GM21825 (cell line): ENCODE measurements at regions not wholly inside any gene's neighbourhood (a gene's known extent, or its start where the extent isn't known, plus 50 kb on each side); places are given as distances from the start of the nearest gene placed in this dataset.

ENCODE experiments used
- ATAC-seq: cut with Tn5 transposase; IDR thresholded peaks from one replicate; pipeline ENCODE4 v1.9.1; 2021; ENCODE audit warnings: mild to moderate bottlenecking, moderate library complexity; ENCODE audit not compliant: unreplicated experiment

DNA sequence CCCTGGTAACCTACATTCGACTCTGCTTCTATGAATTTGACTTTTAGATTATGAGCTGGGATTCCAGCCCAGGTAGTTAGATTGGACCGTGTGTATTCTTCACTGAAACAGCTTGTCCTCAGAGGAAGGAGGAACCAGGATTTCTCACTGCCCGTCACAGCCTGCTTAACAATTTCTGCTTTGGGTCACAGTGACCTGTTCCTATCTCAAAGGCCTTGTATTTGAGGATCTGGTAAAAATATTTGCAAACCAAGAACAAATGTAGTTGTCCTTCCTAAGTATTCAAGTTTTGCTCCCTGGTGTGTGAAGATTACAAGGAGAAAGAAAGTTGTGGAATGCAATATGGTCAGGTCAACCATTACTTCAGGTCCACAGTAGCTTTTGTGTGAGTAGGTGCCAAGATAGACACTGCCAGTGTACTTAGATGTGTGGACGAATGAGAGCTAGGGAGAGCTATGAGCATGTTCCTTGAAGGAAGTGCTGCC, 55.1 kb downstream of the KIF4B start:
- ATAC-seq: no peak

DNA sequence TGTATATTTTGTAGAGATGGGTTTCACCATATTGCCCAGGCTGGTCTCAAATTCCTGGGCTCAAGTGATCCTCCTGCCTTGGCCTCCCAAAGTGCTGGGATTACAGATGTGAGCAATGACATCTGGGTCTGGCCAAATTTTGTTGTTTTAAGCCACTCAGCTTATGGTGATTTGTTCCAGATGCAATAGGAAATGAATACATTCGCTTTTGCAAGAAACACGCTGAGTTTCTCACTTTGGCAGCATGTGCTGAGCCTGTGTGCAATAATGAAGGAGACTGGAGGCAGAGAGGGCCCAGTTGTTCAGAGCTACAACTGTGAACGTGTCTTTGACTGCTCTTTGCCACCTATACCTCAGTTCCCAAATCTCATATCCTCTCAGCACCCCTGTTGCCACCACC, 56.4 kb downstream of the KIF4B start:
- ATAC-seq: no peak

DNA sequence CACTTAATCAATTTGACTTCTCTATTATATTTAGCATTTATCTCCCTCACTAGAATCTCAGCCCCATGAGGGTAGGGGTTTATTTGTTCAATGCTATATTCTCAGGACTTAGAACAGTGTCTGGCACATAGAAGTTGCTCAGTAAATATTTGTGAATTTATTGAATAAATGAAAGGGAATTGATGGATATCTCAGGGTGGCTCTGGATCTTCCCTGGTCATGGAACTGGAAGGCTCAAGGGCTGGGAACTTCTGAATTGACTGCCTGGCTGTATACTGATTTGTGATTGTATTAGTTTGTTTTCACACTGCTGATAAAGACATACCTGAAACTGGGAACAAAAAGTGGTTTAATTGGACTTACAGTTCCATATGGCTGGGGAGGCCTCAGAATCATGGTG, 57.2 kb downstream of the KIF4B start:
- no peak for ATAC-seq

DNA sequence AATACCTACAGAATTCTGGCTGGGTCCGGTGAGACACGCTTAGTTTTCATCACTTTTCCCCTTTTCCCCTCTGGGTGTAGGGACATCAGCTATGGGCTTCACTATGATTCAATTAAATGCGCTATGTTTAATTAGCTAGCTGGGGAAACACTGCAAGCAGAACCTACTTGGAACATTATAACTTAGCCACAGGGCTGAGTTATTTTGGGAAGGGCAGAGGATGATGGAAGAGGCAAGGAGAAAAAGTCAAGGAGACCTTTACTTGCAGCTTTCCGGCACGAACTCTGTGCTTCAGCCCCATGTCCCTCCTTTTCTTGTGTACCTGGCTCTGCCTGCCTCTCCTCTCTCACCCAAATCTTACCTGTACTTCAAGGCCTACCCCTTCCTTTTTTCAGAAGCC, 62.8 kb downstream of the KIF4B start:
- ATAC-seq: no peak

DNA sequence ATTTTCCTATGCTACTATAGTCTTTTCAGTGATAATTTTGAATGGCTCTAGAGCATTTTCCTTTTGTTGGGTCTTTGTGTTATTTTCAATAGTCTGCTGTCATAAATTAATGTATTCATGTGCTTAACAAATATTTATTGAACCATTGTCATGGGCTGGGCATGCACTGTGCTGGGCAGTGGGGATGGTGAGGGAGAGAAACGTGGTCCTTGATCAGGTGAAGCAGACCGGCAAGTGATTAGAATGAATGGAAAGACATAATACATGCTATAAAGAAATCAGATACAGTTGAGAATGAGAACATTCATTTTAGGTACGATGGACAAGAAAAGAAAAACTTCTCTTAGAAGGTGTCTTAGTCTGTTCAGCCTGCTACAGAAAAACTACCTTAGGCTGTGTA, 66.1 kb downstream of the KIF4B start:
- ATAC-seq: no peak

DNA sequence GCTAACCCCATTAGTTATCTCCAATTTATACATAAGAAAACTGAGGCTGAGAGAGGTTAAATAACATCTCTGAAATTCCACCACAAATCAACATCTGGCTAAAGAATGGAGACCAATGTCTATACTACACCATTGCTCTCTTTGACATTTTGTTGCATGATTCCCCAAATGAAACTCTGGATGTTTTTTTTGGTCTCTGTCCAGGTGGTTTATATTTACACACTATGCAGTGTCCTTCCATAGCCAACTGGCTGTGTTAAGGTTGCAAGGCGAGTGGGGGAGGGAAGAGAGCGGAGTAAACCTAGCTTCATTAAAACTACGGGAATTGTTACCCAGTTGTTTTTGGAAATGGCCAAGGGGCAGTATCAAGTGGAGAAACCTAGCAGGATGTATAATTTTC, 67.2 kb downstream of the KIF4B start:
- no peak for ATAC-seq

DNA sequence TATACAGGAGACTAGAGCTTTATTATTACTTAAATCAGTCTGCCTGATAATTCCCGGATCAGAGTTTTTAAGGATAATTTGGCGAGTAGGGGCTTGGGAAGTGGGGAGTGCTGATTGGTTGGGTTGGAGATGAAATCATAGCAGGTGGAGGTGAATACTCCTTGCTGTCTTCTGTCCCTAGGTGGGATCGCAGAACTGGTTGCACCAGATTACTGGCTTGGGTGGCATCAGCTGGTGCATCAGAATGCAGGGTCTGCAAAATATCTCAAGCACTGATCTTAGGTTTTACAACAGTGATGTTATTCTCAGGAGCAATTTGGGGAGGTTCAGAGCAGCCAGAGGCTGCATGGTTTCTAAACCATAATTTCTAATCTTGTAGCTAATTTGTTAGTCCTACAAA, 68.1 kb downstream of the KIF4B start:
- ATAC-seq: no peak

DNA sequence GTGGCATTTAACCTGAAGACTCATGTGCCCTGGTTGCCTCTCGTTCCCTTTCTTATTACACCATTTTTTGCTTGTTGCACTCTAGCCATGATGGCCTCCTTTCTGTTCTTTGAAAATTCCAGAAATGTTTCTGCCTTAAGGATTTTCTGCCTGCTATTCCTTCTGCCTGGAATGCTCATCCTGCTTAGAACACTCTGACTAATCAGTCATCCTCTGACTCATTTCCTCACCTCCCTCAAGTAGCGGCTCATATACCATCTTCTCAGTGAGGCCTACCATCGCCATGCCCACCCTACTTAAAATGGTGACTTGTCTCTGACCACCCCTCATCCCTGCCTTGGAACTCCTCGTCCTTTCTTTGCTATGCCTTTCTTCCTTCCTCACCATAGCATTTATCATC, 68.8 kb downstream of the KIF4B start:
- no peak for ATAC-seq

DNA sequence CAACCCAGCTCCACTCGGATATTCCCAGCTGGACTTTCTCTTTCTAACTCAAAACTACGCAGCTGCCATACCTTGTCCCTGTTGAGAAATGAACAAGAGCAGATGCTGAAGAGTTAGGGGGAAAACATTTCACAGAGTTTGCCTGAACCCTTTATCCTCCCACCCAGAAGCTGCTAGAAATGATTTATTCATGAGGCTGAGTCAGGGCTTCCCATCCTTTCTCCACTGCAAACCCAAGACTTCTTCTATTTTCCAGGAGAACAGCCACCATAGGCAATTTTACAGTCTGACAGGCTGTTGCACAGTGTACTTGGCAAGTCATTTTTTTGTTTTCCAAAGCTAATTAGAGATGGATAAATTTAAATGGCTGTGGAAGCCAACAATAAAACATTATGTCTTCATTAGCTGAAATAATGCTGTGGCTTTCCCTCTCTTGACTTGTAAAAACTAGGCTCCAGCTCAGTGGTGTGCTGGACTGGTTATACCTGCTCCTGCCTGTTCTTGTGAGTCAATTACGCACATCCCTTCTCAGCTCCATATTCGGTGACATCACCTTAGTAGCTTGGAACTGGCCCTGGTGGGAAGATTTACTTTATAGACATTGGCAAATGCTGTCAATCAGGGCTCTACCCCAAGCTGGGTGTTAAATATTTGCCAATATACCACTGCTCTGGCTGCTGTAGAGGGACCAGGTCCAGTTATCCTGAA, 71.9 kb downstream of the KIF4B start:
- no peak for ATAC-seq

DNA sequence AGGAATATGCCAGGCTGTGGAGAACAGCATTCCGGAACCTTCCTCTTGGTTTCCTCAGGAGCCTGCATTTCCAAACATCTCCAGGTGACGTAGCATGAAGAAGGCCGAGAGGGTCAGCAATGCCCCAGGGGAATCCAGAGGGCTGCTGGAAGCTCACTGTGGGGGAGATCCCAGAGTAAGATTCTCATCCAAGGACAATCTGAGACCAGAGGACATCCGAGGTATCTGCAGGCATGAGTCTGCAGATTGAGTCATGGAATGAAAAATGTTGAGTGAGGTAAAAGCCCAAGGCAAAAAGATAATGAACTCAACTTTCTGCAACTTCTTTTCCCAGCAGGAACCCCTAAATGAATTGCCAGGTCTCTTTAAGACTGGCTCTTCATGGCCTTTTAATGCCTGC, 73.5 kb downstream of the KIF4B start:
- no peak for ATAC-seq

DNA sequence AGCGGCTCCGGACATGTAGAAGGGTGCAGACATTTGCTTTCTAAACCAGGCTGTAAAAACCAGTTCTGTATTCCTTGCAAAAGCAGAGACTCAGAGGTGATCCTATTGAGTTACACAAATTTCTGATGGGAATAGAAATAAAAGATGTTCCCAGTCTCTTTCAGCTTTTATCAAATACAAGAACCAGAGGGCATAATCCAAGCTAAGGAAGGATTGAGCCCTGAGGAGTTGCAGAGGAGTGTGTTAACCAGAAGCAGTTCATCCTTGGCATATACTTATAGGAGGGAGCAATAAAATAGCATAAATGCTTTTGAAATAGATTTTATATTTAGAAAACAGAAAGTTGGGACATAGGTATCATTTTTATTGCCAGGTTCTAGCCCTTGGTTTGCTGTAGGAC, 75.3 kb downstream of the KIF4B start:
- ATAC-seq: no peak

DNA sequence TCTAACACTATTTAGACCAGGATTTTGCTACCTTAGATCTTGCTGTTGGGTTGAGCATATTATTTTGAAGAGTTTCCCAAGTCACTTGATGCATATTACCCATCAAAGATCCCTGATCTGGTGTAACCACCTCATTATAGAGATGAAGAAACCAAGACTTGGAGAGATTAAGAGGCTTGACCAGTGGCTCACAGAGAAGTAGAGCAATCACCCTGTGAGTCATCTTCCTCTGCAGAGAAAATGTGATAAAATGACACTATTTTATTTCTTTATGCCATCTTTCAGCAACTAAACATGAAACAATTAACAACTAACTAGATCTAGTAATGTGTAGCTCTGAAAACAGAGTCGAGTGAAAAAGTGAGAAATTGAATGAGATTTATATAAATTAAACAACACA, 76.1 kb downstream of the KIF4B start:
- no peak for ATAC-seq

DNA sequence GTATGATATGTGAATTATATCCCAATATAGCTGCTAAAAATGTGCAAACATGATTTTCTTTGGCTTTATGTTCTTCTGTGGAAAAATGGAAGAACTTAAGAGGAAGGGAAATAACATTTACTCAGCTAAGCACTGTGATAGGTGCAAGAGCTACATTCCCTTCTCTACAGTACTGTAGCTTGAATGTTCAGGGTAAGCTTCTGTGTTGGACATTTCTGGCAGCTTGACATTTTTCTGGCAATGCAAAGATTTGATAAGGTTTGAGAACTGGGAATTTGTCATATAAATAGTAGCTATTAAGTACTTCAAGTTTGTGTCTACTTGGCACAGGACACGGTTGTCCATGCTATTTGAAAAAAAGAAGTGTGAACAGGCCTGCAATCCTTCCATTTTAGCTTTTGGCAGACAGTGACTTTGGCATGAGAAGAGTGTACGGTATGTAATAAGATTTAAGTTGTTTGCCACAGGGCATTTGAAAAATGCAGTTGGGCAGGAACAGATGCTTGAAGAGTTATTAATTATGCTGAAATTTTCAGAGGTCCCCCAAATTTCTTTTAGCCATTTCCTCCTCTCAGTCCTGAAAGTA, 77.6 kb downstream of the KIF4B start:
- no peak for ATAC-seq

DNA sequence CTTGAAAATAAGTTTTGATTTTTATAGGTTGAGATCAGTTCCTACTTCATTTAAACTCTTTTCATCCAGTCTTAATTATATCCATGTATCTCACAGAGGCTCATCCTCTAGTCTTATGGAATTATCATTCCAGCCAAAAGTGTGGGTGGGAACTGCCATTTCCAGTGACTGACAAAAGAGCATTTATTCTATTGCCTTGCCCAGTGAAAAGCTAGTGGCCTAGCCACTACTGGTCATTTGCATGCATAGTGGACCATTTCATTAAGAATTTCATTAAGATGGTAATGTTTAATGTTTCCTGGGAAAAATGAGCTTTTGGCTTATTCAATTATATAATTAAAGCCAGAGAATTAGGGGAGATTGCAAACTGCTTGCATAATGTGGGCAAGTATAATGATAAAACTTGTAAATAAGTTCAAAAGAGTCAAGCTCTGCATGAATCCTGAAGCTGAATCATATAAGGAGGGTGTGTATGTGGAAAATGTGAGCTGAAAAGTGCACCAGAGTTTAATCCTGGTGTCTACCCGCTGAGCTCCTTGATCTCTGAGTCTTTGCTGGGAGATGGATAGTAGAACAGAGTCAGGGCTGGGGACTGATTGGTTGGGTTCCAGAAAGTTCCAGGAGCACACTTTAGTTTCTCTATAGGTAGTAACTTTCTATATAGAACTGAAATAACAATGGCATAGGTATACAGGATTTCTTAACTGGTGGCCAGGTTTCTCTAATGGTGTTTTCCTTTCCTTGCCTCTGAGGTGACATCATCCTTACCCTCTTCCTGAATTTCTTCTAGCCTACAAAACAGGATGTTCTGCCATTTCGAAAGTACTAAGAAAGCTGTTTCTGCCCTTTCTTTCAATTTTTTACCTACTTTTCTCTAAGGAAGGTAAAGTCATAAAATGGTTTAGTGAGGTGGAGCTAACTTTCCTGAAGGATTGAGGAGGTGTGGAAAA, 78.5 kb downstream of the KIF4B start:
- ATAC-seq: no peak

DNA sequence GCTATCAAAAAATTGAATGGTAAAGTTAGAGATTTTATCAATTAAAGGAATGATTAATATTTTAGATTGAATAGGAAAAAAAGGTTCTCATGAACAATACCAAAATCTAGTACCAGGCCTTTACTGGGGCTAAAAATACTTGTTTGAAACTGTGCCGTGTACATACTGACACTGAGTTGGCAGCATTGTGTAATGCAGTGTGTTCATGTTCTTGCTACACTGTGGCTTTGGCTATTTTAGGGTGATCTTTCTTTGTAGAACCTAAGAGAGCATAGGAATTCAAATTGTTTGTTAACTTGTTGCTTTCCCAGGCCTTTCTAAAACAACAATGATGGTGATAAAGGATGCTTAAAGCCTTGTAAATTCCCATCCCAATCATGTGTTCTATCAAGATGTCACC, 80.9 kb downstream of the KIF4B start:
- no peak for ATAC-seq

DNA sequence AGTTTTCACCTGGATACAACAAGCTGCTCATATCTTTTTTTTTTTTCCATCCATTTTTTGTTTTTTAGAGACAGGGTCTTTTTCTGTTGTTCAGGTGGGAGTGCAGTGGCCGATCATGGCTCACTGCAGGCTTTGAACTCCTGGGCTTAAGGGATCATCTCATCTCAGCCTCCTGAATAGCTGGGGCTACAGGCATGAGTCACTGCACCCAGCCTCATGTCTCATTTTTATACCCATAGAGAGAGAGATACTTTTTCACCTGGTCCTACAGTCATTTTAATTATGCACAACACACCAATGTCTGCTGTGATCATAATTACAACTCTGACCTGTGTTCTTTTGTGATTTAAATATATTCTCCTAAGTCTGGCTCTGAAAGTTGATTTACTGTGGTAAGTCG, 84.4 kb downstream of the KIF4B start:
- no peak for ATAC-seq

DNA sequence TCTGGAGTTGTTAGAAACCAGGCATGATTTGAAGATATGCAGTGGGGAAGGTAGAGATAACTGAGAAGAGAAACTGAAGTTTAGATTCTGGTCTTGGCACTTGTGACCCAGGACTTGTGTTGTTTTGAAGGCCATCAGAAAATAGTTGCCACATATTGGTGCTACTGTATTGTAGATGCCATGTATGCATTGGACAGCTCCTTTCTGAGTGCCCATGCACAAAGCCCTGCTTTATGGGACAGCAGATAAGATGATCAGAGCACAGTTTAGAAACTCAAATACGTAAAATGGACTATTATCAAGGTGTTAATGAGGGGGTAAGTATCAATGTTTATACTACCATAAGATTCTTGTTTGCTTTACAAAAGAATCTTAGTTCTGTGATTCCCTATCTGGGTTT, 84.9 kb downstream of the KIF4B start:
- no peak for ATAC-seq

DNA sequence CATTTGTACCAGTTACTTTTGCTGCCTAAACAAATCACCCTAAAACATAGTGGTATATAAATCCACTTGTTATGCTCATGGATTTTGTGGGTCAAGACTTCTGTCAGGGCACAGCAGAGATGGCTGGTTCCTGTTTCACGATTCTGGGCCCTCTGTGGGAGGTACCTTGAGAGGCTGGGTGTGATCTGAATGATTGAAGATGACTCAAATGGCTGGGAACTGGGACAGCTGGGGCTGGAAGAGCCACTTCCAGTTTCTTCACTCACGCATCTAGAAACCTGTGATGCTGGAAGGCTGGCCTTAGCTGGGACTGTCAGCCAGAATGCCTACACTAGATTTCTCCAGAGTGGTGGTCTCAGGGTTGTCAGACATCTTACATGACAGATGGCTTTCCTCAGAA, 88.1 kb downstream of the KIF4B start:
- ATAC-seq: no peak

DNA sequence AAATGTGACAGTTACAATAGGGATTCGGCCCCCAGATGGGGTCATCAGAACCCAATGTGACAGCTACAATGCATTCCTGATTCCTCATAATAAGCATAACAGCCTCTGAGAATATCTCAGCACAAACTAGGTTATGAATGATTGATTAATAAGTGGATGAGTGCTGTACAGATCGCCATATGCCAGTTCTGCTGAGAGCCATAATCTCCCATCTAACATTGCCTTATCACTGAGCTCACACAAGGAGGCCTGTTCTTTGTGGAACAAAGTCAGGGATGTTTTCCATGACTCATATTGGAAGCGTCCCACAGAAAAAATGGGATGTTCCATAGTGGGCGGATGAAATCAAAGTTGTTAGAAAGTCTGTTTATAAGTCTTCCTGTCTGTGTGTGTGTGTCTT, 89.6 kb downstream of the KIF4B start:
- ATAC-seq: no peak

DNA sequence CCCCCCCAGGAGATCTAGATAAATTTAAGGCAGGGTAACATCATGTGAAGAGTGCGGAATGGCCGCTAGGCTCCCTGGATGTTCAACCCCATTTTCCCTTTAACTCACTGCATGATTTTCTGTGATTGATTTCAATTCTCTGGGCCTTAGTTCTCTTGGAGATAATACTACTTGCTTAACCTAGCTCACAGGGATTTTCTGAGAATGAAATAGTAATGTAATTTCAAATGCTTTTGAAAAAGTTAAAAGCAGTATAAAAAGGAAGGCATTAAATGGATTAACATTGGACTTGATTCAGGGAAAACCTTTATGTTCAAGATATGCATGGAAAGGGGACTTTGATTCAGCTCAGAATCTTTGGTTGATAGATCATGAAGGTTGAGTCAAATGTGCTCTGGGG, 90.9 kb downstream of the KIF4B start:
- no peak for ATAC-seq

DNA sequence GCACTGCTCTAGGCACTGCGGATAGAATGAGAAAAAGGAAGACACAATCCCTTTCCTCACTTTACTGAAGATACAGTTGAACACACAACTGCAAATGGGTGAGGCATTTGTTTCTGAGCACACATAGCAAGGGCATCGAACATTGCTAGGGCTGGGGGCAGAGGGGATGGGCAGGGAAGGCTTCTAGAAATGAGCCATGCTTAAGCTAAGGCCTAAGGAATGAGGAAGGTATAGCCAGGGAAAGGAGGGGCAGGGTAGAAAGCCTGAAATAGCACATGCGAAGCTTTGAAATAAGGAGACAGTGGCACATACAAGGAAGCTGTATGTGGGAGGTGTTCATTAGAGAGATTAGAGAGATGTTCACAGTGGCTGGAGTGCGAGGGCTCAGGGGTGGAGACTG, 92.7 kb downstream of the KIF4B start:
- ATAC-seq: no peak

DNA sequence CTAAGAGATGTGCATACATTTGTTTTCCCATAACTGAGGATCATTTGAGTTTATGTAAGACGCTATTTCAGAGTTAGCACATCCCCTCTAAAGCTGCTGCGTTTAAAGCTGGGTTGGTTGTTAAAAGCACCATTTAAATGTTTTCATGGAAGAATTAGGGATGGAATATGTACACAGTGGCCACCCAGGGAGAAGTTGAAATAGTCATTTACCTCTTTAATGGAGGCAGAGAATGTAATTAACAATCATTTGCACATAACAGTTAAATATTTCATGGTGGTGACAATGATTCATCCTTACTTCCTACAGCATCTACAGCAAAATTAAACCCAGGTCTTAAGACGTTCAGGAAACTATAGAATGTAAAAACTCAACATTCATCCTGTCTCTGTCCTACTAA, 100.3 kb downstream of the KIF4B start:
- ATAC-seq: no peak
